NT2/D1 (cell line): ENCODE measurements at regions not wholly inside any gene's neighbourhood (a gene's known extent, or its start where the extent isn't known, plus 50 kb on each side); places are given as distances from the start of the nearest gene placed in this dataset.

Source experiments
- DNase-seq: peaks from one replicate; pipeline ENCODE4 v3.0.0-alpha.2; 2011; ENCODE audit warnings: low read depth, low spot score
- H3K27me3 ChIP-seq: 2 replicates; pipeline ENCODE4 v1.6.0; 2011; ENCODE audit warnings: mild to moderate bottlenecking; ENCODE audit not compliant: insufficient read length, insufficient read depth
- H3K36me3 ChIP-seq: 2 replicates; pipeline ENCODE4 v1.6.1; 2011; ENCODE audit warnings: mild to moderate bottlenecking, low read length, mixed read lengths; ENCODE audit not compliant: insufficient read depth, insufficient read length
- H3K4me1 ChIP-seq: 2 replicates; pipeline ENCODE4 v1.5.1; 2011; ENCODE audit not compliant: insufficient read depth, insufficient read length
- H3K4me3 ChIP-seq: 2 replicates; pipeline ENCODE4 v1.5.1; 2011; ENCODE audit warnings: low read depth; ENCODE audit not compliant: insufficient read length
- H3K9ac ChIP-seq: 2 replicates; pipeline ENCODE4 v1.6.0; 2011; ENCODE audit warnings: low read depth; ENCODE audit not compliant: insufficient read length
- H3K9me3 ChIP-seq: 2 replicates; pipeline ENCODE4 v1.5.1; 2011; ENCODE audit warnings: mild to moderate bottlenecking, low read length; ENCODE audit not compliant: insufficient read depth
- SUZ12 ChIP-seq: IDR thresholded peaks from 2 replicates; pipeline ENCODE4 v1.6.1; 2011; ENCODE audit not compliant: insufficient read length, insufficient read depth; ENCODE audit errors: extremely low read depth
- YY1 ChIP-seq: IDR thresholded peaks from 2 replicates; pipeline ENCODE4 v1.6.1; 2011; ENCODE audit not compliant: insufficient read length, insufficient read depth
- ZNF274 ChIP-seq: IDR thresholded peaks from 2 replicates; pipeline ENCODE4 v1.6.1; 2011; ENCODE audit warnings: mild to moderate bottlenecking, low read depth, low read length

GRCh38 chr12:64950711-64951298 lies 126.4 kb downstream of the TBC1D30 start:
- Histone ChIP-seq H3K4me3 (no peak overlapping the region), H3K27me3 (no peaks in the 10 kb centered on the region), H3K4me1 (no peaks in the 10 kb centered on the region), H3K9me3 (no peaks in the 10 kb centered on the region), H3K9ac (no peak overlapping the region), H3K36me3 (no peaks in the 10 kb centered on the region)
- no peak for TF ChIP-seq ZNF274
- TF ChIP-seq SUZ12: no peak
- no peak for TF ChIP-seq YY1
- no peak for DNase-seq

GRCh38 chr12:64951944-64952343 lies 127.5 kb downstream of the TBC1D30 start:
- no peaks in the 10 kb centered on the region for H3K9me3 ChIP-seq
- H3K36me3 ChIP-seq: no peaks in the 10 kb centered on the region
- no peaks in the 10 kb centered on the region for H3K4me1 ChIP-seq
- no peak overlapping the region for H3K4me3 ChIP-seq
- no peak for DNase-seq
- no peaks in the 10 kb centered on the region for H3K27me3 ChIP-seq
- TF ChIP-seq SUZ12 (no peak), YY1 (no peak), ZNF274 (no peak)
- H3K9ac ChIP-seq: no peak overlapping the region

GRCh38 chr12:64955746-64956145 lies 131.3 kb downstream of the TBC1D30 start:
- Histone ChIP-seq H3K9ac (no peak overlapping the region), H3K9me3 (no peaks in the 10 kb centered on the region), H3K4me3 (no peak overlapping the region), H3K36me3 (no peaks in the 10 kb centered on the region), H3K4me1 (no peaks in the 10 kb centered on the region), H3K27me3 (no peaks in the 10 kb centered on the region)
- no peak for DNase-seq
- no peak for TF ChIP-seq YY1
- no peak for TF ChIP-seq ZNF274
- TF ChIP-seq SUZ12: no peak

- TF ChIP-seq SUZ12: no peak
- no peak for TF ChIP-seq YY1
- no peak for TF ChIP-seq ZNF274
- DNase-seq: no peak
- Histone ChIP-seq H3K36me3 (no peaks in the 10 kb centered on the region), H3K9ac (no peak overlapping the region), H3K4me3 (no peak overlapping the region), H3K27me3 (no peaks in the 10 kb centered on the region), H3K9me3 (no peaks in the 10 kb centered on the region), H3K4me1 (no peaks in the 10 kb centered on the region)
Measured at GRCh38 chr12:64965920-64966319, 141.5 kb downstream of the TBC1D30 start.

- DNase-seq: no peak
- Histone ChIP-seq H3K4me1 (no peaks in the 10 kb centered on the region), H3K4me3 (no peak overlapping the region), H3K36me3 (no peaks in the 10 kb centered on the region), H3K9me3 (no peaks in the 10 kb centered on the region), H3K9ac (no peak overlapping the region), H3K27me3 (no peaks in the 10 kb centered on the region)
- TF ChIP-seq ZNF274 (no peak), YY1 (no peak), SUZ12 (no peak)
Measured at GRCh38 chr12:64968989-64969819, 144.8 kb downstream of the TBC1D30 start.

GRCh38 chr12:64976131-64976530 lies 145.0 kb downstream of the WIF1 start:
- no peak for DNase-seq
- no peak for TF ChIP-seq ZNF274
- no peak for TF ChIP-seq SUZ12
- TF ChIP-seq YY1: no peak
- no peaks in the 10 kb centered on the region for H3K4me1 ChIP-seq

GRCh38 chr12:64983771-64984278 lies 137.3 kb downstream of the WIF1 start:
- no peak for DNase-seq
- peaks cover 10% of the 10 kb centered on the region for H3K9me3 ChIP-seq
- no peaks in the 10 kb centered on the region for H3K36me3 ChIP-seq
- H3K4me1 ChIP-seq: no peaks in the 10 kb centered on the region
- TF ChIP-seq ZNF274 (no peak), YY1 (no peak), SUZ12 (no peak)
- no peak overlapping the region for H3K4me3 ChIP-seq
- H3K9ac ChIP-seq: no peak overlapping the region
- no peaks in the 10 kb centered on the region for H3K27me3 ChIP-seq

More at GRCh38 chr12:64976131-64976530, 145.0 kb downstream of the WIF1 start:
- no peaks in the 10 kb centered on the region for H3K9me3 ChIP-seq
- no peaks in the 10 kb centered on the region for H3K36me3 ChIP-seq
- H3K27me3 ChIP-seq: no peaks in the 10 kb centered on the region
- no peak overlapping the region for H3K4me3 ChIP-seq
- H3K9ac ChIP-seq: no peak overlapping the region
